NCI-H2196 (cell line): ENCODE measurements at regions not wholly inside any gene's neighbourhood (a gene's known extent, or its start where the extent isn't known, plus 50 kb on each side); places are given as distances from the start of the nearest gene placed in this dataset.

Source experiments
- DNase-seq: peaks from one replicate; lab custom pipeline; 2025; ENCODE audit not compliant: unreplicated experiment; lab: John Stamatoyannopoulos, UW

DNA sequence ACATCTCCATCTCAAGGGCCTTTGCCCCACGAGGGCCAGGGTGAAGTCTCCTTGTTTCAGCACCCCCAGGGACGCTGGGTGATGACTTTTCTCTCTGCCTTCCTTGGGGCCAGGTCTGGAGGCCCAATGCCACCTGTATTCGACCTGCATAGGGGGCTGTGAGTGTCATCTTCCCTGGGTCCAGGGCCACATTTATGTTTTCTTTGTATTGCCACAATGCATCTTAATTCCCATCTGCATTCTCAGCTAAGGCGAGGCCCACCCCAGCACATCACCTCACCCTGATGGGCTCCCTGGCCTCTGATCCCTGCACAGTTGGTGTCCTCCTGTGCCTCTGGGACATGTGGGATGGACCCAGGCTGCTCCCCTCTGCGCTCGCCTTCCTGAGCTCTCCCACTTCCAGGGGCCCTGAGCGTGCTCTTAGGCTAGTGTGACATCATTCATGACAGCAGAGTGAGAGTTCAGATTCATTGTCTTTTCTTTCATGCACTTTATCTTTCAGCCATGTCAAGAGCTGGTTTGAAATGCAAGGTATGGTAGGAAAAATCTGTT, 122.0 kb upstream of the COPS8 start:
- no peak for DNase-seq

DNA sequence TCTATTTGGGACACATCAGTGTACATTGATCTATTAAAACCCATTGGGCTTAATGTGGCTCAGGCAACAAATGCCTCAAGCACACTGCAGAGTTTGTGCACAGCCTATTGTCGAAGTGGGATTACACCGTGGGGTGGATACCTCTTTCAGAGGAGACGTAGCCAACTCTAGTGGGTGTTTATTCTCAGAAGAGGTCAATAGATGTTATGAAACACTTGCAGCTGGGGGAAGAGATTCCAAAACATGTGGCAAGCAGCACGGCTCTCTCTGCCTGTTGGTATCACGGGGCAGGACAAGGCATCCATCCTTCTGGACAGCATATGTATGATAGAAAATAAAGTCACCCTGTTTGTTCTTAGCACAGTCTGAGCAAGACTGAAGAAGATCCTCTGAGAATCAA, 121.4 kb upstream of the COPS8 start:
- DNase-seq = no peak

DNA sequence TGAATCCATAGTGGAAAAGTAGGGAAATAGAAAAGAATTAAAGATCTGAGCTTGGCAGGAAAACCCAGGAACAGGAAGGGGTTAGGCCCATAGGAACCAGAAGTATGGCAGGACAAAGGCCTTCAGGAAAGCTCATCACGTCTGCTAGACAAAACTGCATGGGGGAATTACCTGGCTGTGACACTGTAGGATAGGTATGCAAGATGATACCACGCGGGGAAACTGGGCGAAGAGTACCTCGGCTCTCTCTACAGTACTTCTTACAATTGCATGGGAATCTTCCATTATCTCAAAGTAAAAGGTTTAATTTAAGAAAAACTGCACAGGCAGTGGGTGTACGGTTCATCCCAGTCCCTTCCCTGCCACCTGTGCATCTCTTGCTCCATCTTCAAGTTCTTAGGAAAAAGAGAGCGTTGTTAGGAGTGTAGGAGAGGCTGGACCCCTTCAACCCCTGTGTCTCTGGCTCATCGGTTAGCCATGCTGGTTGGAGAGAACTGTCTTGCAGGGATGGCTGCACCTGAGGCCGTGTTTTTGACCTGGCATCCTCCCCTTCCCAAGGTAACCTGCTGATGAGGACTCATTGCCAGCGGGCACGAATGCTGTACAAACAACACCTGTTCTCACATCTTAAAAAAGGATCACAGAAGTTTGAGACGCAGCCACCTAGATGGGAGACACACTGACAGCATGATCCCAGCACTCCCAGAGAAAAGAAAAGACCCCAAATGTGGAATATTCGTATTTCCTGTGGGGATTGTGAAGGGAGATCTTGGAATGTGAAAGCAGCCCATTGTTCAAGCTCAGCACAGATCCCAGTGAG, 120.5 kb upstream of the COPS8 start:
- no peak for DNase-seq

DNA sequence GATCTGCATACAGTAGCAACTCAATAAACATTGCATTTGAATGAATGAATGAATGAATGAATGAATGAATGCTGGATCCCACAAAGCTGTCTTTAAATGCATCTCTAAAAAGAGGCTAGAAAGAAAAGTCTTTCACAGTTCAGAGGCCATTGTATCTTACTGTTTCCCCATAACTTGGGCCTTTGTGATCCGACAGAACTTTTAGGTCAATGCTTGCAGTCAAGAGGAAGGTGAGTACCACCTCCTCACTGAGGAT, 119.9 kb upstream of the COPS8 start:
- DNase-seq = no peak

DNA sequence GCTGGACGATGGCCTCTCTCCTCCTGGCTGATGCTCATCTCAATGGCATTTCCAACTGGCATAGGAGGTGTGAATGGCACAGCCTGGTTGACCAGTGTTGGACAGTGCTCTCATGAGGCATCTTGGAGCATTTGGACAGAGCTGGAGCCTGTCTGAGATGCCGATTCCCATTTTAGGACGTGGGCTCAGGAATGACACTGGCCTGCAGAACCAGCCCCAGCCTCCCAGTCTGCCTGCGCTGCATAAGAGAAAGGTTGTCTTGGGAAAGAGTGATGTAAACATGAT, 118.2 kb upstream of the COPS8 start:
- no peak for DNase-seq

DNA sequence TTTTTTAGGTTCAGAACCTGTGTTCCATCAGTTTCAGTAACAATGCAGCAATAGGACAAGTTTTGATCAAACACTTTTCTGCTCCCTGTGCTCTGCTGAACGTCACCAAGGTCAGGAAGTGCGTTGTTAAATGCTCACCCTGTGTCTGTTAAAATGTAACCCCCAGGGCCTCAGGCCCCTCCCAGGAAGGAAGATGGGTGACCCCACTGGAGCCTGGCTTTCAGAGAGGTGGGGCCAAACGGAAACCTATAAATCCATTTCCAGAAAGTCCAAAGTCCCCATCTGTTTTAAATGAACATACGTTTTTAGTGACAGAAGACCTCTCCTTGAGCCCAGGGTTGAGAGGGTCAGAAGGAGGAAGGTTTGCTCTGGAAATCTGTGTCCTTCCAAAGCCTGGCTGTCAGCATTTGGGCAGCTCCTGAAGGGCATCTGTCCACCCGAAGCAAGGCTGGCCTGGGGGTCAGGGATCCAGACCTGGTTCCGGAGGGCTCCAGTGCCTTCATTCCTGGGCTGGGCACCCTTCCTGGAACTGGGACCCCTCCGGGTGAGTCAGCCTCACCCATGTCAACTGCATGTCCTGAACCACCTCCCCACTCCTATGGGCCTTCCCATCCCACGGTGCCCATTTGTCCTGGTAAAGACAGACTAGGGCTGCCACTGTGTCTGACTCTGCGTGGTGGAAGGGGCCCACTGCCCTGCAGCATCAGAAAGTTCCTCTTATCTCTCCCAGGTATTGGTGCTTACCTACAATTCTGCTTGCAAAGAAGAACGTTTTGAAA, 117.4 kb upstream of the COPS8 start:
- no peak for DNase-seq

DNA sequence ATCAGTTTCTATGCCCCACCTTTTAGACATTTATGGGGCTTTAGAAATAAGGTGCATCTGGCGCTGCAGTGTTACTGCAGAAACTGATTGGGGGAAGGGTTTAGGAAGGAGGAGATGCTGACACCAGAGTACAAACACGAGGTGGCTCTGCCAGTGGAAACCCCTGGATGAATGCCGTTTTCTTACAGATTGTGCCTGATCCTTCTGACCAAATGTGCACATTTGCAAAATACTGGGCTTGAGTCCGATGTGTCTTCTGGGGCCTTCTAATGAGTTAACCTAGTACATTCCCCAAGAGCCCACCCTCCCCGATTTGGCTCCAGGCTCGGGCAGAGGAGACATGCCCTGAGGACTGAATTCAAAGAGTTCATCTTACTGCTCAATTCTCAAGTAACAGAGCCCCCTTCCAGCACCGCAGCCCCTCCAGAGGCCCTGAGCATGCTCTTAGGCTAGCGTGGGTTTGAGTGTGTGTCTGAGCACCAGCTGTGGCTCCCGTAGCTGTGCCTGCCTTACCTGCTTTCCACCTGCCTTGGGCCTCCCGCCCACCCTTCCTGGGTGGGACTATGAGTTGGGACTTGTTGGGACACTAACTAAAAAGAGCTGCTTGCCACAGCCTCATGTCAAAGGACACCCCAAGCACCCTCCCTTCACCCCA, 116.7 kb upstream of the COPS8 start:
- DNase-seq = no peak

DNA sequence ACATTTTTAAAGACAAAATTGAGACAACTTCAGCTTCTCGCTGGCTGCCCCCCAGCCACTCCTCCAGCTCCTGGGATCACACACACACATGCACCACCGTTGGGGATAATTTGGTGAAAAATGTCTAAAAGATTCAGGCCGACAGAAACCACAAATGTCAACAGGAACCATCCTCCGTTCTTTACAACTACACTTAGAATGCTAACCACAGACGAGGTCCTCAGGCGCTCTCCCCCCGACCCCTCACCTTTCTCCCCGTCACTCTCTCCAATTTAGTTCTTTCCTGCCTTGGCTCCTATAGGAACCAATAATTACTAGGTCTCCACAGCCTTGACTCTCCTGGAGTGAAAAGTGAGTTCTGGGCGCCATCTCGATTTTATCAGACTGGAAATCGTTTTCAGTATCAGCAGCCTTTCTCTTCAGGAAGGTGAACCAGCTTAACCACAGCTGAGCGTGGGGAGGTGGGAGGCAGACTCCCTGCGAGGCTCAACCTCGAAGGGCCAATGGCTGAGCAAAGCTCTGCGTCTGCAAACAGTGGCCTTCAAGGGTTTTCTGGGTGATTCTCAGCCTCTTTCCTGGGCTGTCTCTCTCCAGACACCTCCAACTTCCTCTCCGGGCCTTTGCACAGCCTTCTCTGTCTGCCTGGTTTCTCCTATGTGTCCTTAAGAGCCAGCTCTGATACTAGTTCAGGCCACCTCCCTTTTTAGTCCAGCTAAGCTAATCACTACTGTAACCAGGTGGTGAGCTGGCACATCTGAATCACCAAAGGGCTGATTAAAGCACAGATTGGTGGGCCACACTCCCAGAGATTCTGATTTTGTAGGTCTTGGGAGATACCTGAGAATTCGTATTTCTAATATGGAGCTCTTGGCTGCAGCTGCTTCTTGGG, 115.7 kb upstream of the COPS8 start:
- no peak for DNase-seq

DNA sequence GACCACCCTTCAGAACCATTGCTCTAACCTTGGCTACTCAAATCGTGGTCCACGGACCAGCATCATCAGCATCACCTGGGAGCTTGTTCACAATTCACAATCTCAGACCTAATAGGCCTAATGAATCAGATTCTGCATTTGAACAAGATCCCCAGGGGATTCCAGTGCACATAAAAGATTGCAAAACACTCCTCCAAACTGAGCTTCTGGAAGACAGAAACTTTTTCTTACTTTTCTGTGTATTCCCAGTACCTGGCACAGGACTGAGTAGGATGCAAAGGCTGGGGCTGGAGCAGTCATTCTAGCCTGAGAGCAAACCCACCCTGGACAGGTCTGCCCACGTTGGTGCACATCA, 115.1 kb upstream of the COPS8 start:
- no peak for DNase-seq

DNA sequence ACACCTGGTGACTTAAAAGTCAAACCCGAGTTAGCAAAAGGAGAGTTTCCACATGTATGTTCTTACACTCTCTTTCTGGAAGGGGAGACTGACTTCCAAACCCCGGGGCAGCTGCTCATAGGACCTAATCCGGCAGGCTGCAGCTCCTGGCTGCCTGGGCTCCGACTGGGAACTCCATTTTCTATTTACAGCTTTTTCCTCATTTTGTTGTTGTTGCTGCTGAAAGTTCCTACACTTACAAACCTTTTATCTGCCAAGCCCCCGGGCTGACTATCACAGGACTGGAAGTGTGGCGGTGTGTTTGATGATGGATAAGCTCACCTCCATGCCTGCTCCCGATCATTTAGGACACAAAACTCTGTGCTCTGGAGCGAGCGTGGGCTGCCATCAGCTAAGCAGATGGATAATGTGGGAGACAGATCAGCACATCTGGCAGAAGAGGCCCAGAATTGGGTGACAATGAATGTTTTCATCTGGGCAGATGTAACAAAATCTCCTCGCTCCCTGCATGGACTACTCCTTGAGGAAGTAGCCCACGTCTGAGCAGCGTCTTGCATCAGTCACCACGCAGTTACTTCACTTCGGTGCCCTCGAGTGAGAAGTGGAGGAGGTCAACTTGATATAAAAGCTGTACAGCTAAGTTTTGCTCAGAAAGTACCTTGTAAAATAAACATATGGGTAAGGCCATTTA, 114.4 kb upstream of the COPS8 start:
- DNase-seq = no peak

DNA sequence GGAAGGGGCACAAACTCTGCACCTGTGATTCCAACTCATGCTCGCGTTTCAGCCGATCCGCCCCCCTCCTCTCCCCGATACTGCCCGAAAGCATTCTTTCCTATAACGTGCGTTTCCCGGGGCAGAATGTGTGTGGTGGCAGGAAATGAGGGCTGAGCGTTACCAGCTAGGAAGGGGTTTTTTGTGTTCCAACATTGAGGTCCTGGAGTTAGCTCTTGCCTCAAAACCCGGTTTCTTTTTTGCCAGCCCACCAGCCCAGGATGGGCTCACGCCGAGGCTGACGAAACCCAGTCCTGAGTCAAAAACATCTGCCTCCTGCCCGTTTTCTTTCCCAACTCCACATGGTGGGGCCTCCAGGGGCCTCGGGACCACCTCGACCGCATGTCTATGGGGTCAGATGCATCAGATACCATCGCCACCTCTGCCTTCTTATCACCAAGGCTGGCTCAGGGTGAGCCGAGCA, 113.7 kb upstream of the COPS8 start:
- DNase-seq = no peak

DNA sequence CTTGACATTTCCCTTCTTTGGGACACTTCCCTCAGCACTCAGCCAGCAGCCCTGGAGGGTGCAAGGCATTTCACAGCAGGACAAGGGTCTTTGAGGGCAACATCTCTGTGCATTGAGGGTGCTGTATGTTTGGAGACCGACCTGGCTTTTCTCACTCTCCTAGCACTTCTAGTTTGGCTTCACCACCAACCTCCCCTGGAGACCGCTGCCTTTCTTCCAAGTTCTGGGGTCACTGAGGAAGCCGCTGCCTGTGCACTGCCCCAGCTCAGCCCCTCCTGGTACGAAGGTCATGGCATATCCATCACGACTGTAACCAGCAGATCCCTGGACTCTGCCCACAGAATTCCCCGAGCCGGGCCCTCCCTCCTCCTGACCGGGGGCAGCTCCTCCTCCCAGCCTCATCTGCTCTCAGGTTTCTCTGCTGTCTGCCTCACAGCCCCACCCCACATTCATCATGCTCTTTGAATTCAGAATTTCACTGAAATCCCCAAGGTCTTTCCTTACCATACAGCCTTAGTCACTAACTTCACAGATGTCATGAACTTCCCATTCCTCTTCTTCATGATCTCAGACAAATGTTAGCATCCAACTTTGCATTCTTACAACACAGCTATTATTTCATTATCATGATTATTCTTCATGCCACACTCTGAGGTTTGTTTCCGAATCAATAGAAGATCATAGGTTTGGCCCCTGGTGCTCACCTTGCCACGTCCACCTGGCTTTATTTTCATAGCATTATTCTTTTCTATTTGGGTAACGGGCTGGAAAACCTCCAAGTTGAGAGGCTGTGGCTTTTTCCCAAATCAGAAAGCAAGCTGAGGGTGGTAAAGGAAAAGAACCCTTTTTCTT, 113.0 kb upstream of the COPS8 start:
- peak; percentile 30 for DNase-seq

DNA sequence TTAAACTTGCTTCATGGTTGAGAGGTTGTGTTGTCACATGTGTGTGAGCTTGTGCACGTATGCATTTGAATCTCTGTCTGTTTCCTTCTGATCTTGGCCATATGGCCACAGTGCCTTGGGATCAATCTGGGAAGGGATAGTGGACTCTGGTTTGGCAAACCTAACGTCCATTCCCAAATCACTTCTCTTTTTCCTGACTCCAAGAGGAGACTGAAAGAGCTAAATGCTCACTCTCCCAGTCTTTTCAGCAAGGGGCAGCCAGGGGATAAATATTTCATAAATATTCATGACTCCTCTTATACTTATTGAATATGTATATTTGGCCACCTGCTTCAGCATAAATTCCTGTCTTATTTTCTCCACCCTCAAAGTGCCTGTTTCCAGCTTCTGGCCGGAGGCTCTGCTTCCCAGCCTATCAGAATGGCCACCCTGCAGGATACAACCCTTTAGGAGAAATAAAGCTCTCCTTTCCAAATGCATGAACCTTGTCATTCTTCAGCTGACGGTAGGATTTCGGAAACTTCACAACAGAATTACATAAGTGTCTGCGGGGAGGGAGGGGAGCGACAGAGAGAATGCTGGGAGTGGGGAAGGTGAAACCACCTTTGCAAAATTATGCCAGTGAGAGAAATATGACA, 112.2 kb upstream of the COPS8 start:
- no peak for DNase-seq

DNA sequence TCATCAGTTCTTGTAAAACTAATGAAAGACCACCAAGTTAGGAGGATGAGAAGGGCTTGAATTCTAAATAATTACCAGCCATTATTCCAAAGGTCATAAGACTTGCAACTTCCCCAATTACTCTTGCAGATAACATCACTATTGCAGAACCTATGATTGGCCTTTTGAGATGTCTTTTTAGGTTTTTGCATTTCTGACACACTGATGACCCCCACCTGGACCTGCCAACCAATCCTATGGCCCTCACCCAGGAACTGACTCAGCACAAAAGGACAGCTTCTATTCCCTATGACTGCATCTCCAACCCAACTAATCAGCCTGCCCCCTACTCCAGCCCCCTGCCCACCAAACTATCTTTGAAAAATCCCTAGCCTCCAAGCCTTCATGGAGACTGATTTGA, 111.5 kb upstream of the COPS8 start:
- no peak for DNase-seq

DNA sequence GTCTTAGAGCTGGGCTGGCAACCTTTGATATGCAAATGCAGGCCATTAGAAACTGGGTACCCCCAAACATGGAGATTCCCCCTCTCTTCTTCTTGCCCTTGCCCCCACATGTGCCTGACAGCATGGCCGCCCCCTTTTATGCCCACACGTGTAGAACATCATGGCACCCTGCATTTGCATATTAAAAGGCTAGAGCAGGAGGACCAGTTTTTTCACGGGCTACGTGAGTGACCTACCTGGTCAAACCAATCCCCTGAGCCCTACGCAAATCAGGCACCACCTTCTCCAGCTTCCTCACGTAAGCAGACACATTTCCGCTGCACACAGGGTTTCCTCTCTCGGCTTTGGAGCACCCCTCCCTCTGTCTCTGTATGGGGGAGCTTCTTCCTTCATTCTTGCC, 110.9 kb upstream of the COPS8 start:
- DNase-seq = no peak

DNA sequence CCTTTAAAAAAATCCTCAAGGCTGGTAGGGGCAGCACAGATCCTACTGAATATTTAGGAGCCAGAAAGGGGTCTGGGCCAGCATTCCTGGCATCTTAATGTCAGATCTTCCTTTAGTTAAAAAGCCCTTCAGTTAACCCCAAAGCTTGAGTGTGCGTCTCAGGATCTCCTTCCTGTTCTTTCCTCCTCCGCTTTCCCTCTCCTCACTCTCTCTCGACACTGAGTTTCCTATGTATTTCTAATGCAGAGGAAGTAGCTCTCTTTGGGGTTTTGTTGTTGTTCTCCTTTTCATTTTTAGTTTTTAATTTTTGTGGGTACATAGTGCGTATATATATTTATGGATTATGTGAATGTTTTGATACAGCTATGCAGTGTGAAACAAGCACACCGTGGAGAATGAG, 109.9 kb upstream of the COPS8 start:
- DNase-seq = no peak

DNA sequence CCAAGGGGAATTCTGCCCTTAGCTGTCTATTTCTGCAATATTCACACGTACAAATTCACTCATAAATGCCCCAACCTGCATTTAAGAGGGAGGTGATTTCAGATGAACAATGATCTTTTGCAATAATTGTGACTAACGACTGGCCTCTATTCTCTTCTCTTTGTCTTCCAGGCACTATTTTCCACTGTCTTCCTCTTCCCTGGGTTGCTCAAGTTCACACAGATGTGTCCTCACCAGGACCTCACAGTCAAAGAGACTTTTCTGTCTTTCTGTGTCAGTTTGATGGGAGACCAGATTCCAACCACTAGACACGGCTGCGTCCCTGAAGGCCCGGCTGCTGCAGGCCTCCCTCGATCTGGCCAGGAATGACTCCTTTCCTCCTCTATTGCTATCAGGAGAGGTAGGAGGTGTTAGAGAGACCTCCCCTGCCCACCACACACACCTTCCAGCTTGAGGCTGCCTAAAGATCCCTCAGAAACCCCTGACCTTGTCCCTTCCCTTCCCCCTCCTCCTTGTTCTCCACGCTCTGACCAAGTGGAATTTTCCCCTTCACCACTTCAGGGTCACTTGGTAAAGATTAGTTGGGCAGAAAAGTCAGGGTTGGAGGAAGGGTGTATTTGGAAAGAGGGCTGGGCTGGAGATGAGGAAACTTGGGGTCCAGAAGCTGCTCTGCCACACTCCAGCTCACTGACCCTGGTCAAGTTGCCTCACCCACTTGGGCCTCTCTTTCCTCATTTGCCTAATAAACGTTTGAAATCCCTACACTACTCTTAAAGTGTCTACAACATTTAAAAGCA, 109.2 kb upstream of the COPS8 start:
- DNase-seq = no peak

DNA sequence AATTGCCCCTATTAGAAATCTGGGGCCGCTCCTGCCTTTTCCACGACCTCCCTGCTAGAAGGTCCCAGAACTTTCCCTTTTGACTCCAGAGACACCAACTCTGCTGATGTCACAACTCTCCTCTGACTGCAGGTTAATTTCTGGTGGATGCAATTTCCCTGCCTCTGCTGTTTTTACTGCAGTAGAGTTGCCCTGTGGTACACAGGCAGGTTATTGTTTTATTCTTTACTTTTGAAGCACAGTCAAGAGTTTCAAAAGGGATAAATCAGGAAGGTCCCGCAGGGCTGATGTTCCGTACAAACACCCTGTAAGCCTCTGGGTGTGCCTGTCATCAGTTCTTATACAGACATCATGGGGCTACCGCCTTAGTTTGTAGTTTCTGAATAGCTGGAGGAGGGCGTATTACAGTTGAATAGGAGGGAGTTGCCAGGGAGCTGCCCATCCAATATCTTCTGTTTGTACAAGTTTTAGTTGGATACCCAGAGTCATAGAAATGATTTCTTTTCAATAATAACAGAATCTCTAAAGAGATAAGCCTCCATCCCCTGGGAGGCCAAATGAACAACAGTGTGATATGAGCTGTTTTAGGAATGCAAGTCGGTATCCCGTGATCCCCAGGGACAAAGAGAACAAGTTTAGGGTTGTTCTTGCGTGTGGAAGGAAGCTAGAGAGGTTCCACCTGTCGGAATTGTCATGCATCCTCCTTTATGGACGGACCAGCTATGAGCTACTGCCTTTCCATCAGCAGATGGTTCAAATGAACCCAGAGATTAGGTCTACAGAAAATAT, 108.4 kb upstream of the COPS8 start:
- no peak for DNase-seq
